Amygdala (tissue), 56 donors: ENCODE measurements at regions not wholly inside any gene's neighbourhood (a gene's known extent, or its start where the extent isn't known, plus 50 kb on each side); places are given as distances from the start of the nearest gene placed in this dataset.

Source experiments
- DNase-seq, 56 donors: peaks; one replicate each; lab custom pipeline; 2025; lab: John Stamatoyannopoulos, UW

DNA sequence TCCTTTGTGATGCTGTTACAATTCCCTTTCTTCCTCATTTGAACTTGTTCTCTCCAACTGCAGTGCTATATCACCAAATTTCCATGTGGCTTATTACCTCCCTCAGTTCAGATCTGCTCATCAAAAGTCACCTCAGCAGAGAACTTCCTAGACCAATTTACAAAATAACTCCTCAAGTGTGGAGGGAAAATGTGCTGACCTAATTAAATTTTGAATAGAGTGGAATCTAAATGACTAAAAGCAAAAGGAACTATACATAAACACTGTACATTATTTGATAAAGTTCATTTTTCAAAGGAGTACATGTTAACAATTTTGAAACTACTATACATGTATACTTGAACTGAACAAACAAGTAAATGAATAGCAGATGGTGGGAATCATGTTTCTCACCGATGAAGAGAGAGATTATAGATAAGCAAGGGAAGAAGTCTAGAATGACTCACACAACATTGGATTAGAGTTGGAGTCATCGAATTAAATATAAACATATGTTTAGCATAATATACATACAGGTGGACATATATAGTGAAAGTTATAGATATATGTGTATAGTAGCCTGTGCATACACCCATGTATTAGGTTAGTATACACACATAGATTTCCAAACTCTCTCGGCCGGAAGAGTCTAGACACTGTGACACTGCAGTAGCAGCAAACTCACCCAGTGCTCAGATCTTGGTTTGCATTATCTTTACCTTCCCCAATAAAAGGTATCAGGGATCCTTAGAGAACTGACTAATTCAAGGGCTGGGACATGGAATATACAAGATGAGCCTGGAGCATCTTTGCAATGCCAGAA lies 318.7 kb downstream of the PCDH18 start:
- DNase-seq: no peak

DNA sequence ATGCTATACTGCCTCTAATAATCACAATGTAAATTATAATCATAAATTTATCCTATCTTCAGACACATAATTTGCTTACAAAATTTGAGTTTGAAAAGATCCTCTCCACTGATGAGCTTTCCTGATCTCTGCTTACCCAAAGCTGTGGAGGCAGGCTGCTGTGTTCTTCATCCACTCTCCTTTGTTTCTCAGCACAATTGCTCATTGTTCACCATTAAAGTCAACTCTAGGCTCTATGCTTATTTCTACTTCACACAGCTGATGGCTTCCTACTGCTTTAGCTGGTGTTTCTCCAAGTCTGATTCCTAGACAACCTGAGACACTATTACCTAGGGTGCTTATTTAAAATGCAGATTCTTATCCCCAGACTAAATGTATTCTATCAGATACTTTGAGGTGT lies 319.7 kb downstream of the PCDH18 start:
- peak in 7 of 56 donors; percentile 0 to 15 (median 5) for DNase-seq

DNA sequence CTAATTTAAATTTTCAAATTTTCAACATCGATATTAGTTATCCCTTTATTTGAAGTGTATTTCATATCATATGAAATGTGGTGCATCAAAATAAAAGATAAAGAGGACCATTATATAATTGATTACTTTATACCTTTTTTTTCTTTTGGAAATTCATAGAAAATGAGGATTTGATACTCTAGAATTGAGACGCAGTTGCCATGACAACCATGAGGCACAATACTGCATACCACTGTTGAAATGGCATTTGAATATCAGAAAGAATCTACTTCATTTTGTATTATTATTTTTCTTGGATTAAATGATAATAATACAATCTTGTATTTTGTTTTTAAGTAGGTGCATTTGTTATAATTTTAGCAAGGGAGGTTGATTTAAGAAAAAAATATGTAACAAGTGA lies 323.1 kb downstream of the PCDH18 start:
- no peak for DNase-seq

DNA sequence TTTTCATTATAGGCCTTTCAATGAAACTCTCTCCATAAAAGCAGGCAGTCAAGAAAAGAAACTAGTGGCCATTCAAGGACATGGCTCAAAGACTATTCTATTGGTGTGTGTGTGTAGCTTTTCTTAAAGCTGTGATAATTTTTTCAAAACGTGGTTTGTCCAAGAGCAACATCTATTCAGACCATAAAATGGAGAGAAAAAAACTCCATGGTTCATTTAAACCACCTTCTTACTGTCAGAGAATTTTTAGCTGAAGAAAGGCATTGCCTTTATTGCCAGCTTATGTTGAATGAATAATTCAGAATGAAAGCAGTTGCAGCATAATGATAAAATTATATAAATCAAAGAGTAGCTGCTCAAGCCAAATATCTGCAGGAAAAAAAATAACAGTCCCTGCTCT lies 325.5 kb downstream of the PCDH18 start:
- no peak for DNase-seq

DNA sequence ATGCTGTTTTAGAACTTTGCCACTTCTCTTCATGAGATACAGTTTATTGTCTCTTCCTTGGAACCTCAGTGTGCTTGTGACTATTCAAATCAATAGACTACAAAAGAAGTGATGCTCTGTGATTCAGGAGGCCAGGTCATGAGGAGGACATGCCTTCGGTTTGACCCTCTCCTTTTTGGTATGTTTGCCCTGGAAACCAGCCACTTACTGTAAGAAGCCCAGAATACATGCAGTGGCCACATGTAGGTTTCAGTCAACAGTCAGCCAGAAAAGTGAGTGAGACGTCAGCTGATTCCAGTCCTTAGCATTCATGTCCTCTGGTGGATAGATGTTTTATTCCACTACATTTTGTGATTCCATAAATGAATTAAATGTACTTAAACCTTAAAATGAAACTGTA lies 328.7 kb downstream of the PCDH18 start:
- DNase-seq: no peak

DNA sequence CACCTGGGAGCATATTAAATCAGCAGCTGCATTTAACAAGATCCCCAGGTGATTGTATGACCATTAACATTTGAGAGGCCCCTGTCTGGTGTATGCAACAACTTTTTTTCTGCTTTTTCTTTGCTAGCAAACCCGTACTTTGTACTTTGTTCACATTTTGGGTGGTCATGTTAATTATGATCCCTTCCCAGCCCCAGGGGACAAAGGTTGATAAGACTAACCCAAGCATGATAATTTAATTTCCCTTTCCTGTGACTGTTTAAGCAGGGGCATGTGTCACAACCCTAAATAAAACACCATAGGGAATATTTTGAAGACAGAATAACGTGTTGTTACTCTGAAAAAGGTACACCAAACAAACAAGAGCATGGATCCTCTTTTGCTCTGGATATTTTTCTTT lies 332.0 kb downstream of the PCDH18 start:
- no peak for DNase-seq

DNA sequence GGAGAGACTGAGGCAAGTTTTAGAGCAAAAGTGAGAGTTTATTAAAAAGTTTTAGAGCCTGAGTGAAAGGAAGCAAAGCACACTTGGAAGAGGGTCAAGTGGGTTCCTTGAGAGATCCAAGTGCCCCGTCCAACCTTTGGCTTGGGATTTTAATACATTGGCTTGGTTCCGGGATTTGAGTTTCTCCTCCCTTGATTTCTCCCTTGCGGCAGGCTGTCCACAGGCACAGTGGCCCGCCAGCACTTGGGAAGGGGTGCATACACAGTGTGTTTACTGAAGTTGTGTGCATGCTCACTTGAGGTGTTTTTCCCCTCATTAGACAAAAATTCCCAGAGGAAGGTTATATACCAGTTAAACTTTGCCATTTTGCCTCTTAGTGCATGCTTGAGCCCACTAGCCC lies 333.5 kb downstream of the PCDH18 start:
- DNase-seq: no peak

DNA sequence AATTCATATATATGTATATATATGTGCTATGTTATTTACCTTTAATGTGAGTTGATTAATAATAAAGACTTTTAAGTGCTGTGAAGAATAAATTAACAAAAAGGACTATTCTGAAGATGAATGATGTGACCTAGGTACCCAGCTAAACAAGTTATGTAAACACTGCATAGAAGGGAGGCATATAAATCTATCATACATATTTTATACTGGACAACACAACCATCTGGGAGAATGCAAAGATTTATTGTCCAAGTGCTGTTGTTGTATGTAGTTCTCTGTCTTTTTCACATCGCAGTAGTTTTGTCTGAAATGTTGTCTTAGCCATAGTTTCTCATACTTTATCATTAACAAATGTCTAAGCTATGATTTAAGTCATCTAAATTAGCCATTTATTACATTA lies 337.6 kb downstream of the PCDH18 start:
- no peak for DNase-seq

DNA sequence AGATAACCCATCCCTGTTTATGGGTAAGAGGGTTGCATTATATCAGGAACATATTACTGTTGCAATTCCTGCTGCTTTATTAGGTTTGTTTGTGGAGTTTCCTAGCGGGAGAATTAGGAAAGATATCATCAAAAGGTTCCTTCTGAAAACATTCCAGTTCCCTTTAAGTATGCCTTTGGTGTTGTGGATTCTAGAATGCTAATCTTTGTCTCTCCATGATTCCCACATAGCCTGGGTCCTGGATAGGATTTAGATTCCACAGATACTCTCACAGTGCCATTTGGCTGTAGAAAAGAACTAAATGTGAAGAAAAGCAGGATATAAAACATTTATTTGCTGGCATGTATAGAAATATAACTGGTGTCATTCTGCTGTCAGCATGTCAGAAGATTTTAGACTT lies 338.7 kb downstream of the PCDH18 start:
- no peak for DNase-seq

DNA sequence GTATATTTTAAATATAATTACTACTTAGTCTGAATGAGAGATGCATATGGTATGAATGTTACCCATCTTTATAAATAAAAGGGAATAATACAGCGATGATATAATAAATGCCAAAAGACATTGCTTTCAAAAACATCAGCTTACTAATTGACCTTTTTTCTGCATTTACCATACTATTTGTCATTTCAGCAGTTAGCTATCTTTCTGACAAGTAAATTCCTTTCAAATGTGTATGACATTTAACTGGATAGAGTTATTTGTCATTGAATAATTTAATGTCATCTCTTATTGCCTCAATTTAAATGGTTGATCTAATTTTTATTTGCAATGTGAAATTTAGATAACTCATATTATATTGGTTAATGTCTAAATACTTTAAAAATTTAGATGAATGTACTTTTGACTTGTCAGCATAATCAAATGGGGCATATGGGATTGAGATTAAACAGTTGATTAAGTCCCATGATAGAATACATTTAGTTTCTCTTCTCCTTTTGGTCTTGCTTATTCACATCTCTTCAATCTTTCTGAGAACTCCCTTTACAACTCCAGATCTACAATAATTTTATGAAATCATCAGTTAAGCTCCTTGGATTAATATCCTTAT lies 350.9 kb downstream of the PCDH18 start:
- no peak for DNase-seq

DNA sequence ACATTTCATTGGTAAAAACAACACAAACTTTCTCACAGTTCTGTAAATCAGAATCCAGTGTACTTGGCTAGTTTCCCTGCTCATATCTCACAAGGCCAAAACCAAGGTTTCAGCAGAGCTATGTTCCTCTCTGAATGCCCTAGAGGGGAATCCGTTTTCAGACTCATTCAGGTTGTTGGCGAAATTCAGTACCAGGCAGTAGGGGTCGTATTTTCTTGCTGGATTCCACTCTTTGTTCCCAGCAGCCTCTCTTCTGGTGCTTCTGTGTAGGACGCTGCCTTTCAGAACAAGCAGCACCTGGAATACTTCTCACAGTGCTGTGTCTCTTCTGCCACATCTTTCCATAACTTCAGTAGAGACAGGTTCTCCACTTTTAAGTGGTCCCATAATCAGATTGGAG lies 351.9 kb downstream of the PCDH18 start:
- no peak for DNase-seq

DNA sequence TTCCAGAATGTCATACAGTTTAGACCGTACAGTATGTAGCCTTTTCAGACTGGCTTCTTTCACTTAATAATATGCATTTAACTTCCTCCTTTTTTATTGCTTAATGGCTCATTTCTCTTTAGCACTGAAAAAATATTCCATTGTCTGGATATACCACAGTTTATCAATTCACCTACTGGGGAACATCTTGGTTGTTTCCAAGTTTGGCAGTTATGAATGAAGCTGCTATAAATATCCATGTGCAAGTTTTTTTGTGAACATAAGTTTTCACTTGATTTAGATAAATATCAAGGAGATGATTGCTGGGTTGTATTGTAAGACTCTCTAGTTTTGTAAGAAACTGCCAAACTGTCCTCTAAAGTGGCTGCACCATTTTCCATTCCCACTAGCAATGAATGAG lies 375.5 kb downstream of the PCDH18 start:
- no peak for DNase-seq

DNA sequence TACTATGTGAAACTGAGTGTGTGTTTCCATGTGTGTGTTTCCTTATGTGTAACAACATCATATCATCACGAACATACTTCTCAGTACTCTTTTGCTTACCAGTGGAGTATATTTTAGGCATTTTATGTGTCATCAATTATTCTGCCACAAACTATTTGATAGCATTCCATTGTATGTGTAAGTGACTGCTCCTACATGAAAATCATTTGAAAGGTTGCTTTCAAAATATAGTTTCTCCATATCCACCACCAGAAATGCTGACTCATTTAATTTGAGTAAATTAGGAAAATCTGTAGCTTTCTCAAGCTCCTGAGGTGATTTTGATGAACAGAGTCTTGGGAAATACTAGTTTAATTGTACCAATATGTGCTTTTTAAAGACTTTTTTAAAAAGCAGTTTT lies 376.2 kb downstream of the PCDH18 start:
- no peak for DNase-seq

DNA sequence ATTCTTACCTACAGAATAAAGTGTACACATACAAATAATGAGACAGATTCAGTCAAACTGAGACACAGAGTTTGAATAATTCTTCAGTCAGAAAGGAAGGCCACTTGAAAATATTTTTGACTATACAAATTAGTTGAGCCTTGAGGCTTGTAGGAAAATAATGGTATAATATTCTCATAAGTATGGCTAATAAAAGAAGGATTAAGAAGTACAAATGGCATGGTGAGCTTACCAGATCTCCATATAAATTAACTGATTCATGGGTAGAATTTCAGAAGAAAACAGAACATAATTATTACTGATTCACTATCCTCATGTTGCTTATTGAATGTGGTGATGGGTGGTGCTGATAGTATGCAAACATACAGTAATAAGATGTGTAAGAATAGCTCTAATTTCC lies 401.1 kb downstream of the PCDH18 start:
- DNase-seq: no peak

DNA sequence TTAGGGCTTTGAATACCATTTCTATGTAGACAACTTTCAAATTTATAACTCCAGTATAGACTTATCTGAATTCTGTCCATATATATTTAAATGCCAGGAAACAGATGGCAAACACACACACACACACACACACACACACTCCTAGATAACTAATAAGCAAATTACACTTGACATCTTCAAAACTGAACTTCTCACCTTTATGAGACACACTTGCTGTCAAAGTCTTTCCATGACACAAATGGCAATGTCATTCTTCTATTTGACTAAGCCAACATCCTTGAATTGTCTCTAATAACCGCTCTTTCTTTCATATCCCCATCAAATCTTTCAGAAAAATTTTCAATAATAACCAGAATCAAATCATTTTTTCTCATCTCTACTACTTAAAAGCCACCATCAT lies 402.4 kb downstream of the PCDH18 start:
- DNase-seq: no peak

DNA sequence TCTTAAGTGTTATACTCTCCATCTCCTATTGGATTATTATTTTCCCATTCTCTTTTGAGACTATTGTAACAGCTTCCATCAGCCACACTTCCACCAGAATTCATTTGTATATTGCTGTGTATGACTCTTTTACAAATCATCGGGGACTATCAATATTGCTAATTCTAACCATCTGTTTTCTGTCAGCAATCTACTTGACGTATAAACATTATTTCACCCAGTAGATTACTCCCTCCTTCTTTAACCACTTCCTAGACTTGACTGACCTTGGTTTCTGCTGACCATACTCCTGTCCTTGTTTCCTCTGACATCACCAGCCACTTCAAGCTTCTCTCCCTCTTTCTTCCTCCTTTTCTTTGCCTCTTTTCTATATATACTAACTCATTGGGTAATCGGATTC lies 402.9 kb downstream of the PCDH18 start:
- no peak for DNase-seq

DNA sequence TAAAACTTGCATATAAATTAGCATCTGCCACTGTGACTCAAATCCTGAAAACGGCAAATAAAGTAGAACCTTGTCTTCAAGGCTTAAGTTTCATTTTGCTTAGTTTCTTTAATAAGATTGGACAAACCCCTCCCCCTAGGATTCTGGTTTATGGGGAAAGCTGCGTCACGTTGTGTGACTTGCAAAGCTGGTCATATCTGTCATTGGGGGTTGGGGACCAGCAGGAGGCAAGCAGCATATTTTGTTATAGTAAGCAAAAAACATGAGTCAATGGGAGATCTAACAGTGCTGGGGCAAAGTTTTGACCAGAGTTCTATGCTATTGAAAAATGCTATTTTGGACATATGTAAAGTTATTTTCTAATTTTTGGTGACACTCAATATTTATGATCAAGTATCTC lies 407.3 kb downstream of the PCDH18 start:
- DNase-seq: no peak

DNA sequence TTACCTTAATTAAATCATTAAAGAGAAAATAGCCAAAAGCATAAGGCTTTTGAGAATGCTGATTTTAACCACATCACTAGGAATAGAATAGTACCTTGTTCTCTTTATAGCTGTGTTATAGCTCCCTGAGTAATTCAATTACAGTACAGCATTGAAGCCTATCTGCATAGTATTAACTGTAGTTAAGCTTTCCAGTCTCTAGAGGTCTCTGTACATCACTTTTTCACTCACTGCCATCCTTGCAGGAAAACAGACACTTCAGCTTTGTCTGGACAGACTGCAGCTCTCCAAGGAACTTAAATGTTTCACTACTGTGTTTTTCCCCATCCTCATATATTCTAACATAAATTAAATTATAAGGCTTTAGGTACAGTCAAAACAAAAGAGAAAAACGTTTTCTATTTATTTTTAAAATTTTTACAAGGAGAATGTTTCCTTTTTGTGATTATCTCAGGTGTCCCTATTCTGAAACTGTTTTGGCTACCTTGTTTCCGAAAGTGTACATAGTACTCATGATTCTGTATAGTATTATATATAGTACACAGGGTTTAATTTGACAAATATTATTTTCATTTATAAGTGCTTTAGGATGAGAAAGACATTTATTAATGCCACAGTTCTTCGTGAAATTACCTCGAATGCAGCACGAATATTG lies 407.9 kb downstream of the PCDH18 start:
- peak in 6 of 56 donors; percentile 1 to 51 (median 6) for DNase-seq

DNA sequence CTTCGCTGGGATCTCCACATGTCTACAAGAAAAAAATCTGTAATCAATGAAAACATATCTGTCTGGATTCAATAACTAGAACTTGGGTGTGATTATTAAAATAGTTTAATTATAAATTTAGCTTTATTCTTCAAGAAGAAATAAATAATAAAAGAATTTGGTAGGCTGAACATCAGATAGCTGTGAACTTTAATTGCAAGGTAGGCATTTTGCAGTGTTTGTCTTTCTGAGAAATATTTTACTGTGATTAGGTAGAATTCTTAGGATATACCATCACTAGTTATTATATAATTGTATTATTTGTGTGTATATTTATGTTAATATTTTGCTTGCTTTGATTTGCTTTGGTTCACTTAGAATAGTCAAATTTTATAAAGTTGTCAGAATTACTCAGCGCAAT lies 409.4 kb downstream of the PCDH18 start:
- no peak for DNase-seq

DNA sequence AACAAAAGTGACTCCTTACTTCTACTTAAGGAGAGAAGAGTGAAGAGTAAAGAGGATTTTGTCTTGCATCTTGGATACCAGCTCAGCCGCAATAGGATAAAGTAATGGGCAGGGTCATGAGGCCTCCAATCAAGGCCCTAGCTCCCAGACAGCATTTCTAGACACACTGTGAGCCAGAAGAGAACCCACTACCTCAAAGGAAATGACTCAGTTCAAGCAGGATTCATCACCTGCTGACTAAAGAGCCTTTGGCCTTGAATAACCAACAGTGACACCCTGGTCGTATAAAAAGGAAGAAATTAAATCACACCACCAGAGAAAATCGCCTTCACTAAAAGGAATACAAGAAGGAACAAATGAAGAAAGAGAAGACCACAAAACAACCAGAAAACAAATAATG lies 416.1 kb downstream of the PCDH18 start:
- DNase-seq: no peak

DNA sequence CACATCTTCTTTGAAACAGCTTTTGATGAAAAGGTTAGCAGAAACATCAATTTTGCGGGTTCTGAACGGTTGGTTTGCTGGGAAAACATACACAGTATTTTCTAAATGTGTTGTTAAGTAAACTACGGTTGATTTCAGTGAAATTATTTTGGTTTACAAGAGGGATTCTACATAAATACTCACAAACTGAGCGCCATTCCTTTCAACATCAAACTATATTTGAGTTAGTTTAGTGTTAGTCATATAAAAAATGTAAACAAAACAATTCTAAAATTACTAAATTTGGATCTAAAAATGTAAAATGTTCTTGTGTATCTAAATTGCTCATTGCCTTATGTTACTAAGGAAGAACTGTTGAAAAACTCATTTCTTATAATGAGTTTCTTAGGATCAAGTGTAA lies 425.6 kb downstream of the PCDH18 start:
- no peak for DNase-seq

DNA sequence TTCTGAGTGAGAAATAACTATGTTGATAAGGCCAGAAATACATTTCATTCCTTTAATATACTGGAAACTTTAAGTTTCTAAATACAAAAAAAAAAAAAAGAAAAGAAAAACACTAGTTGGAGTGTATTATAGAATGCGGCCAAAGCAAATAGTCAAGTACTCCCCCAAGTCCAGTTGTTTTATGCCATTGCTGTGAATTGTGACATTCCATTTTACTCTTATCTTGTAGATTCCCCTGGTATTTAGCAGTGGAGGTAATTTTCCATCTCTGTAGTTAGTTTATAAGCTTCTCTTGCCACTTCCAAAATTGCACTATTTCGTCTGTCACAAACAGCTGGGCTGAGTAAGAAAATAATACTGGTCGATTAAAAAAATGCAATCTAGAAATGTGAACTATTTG lies 426.0 kb downstream of the PCDH18 start:
- DNase-seq: no peak
